ENCODE measurements at regions not wholly inside any gene's neighbourhood (a gene's known extent, or its start where the extent isn't known, plus 50 kb on each side); places are given as distances from the start of the nearest gene placed in this dataset.

DNA sequence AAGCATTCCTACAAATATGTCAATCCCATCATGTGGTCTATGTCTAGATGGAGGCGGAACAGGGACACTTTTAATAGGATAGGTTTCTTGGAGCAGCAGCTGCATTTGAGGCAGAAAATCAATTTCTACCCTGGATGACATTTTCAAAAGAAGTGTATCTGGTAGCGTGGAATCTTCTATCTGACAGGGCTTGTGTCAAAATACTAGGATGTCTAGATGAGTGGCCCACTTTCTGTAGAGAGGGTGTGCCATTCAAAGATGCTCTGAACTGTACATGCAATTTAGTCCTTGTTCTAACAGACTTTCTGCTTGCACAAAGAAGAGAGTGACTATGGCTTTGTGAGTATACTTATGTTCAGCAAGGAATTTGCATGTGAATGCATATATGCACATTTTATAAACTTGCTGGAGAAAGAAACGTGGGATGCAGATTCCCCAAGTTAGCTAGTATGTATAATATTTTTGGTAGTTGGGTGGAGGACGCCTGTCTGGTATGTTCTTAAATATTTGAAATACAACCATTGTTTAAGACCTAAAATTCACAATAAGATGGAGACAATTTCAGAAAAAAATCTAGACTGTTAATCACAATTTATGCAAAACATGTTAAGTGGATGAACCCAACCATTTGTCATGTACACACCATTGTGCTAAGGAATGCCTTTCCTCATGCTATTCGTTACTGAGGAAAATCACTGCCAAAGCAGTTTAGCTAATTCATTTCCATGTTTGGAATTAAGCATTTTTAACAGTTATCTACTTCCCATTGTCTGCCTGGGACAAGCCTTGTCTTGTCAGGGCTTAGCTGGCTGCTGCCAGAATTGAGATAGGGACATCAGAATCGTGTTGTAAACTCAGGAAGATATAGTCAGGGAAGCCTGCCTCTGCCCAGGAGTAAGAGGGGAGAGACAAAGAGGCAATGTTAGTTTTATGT, 129.1 kb upstream of the MEF2C start:
- DNase-seq (ENCODE audit: low read depth in 2 of 2, low spot score in 1 of 2), result no peak

DNA sequence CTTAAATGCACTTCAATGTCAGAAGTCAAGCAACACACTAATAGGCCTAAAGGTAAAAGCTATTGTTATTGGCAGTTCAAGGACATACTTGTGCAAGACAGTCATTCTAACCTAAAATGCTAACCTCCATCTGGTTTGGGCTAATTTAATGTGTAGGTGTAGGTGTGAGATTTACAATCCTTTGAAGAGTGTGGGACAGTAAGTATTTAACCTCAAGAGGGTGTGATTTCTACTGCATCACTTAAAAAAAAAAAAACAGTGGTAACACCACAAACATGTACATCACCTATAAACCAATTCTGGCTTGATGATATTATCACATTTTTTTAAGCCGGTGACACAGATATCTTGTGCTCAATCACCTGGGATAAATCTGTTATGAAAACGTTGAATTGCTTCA, 127.5 kb upstream of the MEF2C start:
- no peak for DNase-seq (ENCODE audit: low read depth in 2 of 2, low spot score in 1 of 2)

DNA sequence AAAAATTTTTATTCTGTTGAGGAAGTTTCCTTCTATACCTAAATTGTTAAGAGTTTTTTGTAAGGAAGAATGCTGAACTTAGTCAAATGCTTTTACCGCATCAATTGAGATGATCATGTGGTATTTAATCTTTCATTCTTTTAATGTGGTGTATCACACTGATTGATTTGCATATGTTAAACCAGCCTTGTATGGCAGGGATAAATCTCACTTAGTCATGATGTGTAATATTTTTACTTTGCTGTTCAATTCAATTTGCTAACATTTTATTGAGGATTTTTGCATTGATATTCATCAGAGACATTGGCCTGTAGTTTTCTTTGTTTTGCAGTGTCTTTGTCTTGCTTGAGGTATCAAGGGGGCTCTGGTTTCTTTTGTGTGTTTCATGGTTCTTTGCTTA, 125.3 kb upstream of the MEF2C start:
- no peak for DNase-seq (ENCODE audit: low read depth in 2 of 2, low spot score in 1 of 2)

- DNase-seq (ENCODE audit: low read depth in 2 of 2, low spot score in 1 of 2), result no peak
Measured at GRCh38 chr5:89005990-89006389, 123.0 kb upstream of the MEF2C start.

DNA sequence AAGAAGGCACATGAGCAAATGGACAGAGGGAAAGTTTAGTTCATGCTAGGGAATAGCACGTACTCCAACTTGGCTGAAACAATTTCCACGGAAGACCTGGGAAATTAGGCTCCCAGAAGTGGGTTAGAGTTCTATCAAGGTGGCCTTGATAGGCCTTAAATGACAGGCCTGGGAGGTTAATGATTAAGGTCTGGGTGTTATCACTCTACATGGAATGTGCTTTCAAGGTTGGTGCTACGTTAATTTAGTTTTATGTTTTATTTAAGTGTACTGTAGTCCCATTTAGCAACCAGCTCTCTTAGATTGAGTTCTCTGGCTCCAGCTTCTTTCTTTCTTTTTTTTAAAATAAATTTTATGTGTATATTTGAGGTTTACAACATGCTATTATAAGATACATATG, 121.4 kb upstream of the MEF2C start:
- no peak for DNase-seq (ENCODE audit: low read depth in 2 of 2, low spot score in 1 of 2)

DNA sequence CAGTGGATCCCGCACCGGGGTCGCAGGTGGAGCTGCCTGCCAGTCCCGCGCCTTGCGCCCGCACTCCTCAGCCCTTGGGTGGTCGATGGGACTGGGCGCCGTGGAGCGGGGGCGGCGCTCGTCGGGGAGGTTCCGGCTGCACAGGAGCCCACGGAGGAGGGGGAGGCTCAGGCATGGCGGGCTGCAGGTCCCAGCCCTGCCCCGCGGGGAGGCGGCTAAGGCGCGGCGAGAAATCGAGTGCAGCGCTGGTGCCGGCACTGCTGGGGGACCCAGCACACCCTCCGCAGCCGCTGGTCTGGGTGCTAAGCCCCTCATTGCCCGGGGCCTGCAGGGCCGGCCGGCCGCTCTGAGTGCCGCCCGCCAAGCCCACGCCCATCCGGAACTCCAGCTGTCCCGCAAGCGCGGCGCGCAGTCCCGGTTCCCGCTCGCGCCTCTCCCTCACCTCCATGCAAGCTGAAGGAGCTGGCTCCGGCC, 120.6 kb upstream of the MEF2C start:
- no peak for DNase-seq (ENCODE audit: low read depth in 2 of 2, low spot score in 1 of 2)

- no peak for DNase-seq (ENCODE audit: low read depth in 2 of 2, low spot score in 1 of 2)
Measured at GRCh38 chr5:88999853-89000252, 116.9 kb upstream of the MEF2C start.

DNA sequence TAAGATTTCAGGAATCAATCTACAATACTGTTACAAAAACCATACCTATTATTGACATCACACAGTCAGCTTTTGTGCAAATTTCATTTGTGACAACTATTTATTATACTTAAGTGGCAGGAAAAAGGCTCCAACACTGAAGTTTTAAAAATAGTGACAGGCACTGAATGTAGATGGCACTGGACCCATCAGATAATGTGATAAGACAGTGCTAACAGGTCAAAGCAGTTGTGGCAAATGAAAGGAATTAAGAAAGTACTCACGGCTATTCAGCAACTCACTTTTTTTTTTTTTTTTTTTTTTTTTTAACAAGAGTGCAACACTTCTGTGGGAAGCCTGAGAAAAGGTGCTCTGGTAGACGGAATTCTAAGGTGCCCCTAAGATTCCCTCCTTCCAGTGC, 115.0 kb upstream of the MEF2C start:
- DNase-seq (ENCODE audit: low read depth in 2 of 2, low spot score in 1 of 2), result no peak

DNA sequence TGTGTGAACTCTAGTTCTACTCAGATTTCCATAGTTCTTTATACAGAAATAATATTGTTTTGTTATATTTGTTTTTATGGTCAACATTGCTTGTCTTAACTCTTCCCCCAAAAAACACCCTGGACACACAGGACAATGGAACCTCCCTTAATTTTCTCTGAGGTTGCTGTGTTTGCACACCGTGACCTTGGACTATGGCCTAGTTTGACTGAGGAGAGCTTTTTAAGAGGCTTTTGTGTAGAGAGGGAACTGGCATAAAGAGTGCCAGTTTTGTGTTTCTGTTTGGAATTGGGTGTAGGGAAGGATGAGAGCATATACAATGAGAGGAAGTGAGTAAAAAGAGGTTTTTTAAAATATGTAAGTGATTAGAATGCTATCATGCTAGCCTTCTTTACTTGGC, 101.1 kb upstream of the MEF2C start:
- DNase-seq (ENCODE audit: low read depth in 2 of 2, low spot score in 1 of 2), result no peak

- DNase-seq (ENCODE audit: low read depth in 2 of 2, low spot score in 1 of 2), result no peak
Measured at GRCh38 chr5:88979726-88980125, 96.7 kb upstream of the MEF2C start.

DNA sequence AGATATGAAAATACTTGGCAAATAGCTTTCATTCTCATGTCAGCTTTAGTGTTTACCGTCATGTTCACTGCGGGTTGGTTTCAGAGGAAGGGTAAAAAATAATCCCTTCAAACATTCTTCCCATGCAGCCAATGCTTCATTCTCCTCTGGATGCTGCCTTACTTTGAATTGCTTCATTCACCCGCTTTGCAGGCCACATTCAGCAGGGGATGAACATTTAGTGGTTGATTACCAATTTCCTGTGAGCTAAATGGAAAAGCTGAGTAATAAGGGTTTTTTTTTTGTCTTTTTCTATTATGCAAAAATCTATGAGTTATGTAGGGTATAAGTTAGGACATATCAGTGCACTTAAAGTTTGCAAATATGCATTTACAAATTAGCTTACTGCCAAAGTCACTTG, 96.3 kb upstream of the MEF2C start:
- DNase-seq (ENCODE audit: low read depth in 2 of 2, low spot score in 1 of 2), result no peak

DNA sequence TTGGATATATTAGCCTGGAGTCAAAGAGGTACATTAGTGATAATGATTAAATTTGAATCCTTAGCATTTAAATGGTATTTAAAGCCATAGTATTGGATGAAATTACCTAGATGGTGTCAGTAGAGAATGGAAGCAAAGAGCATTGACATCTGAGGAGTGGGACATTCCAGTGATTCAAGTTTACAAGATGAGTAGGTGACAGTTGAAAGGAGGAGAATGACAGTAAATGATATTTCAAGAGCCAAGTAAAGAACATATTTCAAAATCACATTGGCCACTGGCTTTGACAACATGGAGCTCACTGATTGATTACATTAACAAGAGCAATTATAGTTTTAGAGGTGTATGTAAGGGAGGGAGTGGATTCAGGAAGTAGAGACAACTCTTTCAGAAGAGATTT, 93.9 kb upstream of the MEF2C start:
- DNase-seq (ENCODE audit: low read depth in 2 of 2, low spot score in 1 of 2), result no peak

DNA sequence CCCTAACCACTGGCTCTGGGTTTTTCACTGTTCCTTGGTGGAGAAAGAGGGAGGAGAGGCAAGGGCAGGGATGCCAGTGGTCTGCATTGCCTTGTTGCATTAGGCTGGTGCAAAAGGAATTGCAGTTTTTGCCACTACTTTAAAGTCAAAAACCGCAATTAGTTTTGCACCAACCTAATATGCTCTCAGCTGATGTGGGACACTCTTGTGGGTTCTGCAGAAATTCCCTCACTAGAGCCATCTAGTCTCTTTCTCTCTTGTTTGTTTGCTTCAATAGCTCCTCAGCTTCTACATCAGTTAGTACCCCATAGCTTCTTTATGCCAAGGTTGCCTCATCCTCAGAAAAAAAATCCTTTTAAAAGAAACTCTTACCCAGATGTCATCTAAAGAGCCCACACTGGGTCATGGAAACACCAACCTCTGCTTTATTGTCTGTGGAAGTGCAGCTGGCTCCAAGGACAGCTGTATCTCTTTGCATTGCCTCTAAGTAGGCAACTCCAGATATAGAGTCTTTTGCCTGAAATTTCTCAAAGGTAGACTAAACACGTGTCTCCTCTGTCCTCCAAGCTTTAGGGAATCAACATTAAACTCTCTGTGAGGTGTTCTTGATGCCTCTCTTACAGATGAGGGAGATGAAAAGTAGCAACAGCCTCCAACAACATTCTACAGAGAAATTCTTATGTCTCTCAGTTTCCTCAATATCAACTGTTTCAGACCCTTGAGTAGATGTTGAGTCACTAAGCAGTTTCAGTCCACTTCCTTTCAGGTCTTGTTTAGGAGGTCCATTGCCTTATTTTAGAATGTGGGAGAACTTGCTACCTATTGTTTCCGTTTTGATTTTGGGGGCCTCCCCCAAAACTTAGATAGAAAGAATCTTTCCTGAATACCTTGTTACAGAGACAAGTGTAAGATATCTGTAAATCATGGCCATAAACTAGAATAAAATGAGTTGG, 84.9 kb upstream of the MEF2C start:
- no peak for DNase-seq (ENCODE audit: low read depth in 2 of 2, low spot score in 1 of 2)

- DNase-seq (ENCODE audit: low read depth in 2 of 2, low spot score in 1 of 2), result no peak
Measured at GRCh38 chr5:88964831-88965230, 81.8 kb upstream of the MEF2C start.

- DNase-seq (ENCODE audit: low read depth in 2 of 2, low spot score in 1 of 2), result no peak
Measured at GRCh38 chr5:88957013-88957412, 74.0 kb upstream of the MEF2C start.

DNA sequence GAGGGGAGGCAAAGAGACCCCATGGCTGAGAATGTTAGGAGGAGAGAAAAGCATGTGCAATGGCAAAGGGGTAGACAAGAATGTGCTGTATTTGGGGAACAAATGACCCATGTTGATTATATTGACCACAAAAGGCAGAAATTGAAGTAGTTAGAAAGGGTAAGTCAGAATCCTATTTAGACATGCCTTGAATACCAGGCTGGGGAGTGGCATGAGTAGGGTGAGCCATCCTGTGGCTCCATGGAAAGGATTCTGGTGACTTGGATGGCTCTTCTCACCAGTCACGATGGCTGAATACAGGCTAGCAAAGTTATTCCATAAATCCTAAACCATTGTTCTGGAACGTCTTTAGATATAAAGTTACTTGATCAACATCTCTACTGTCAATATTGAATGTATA, 73.4 kb upstream of the MEF2C start:
- no peak for DNase-seq (ENCODE audit: low read depth in 2 of 2, low spot score in 1 of 2)

DNA sequence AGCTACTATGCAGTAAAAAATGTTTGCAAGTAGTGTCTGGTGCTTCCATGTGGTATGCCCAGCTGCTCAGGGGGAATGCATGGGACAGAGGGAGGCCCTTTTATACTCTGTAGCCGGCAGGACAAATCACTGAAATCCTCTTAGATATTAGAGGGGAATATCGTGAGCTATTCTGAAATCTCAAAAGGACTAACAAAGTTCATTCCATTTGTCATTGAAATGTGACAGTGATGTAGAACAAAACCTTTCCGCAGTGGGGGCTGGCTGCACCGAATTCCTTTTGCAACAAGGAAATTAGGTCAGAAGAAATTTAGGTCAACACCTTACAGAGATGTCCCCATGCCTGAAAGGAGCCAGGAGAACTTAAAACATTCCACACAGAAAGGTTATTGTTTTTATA, 72.4 kb upstream of the MEF2C start:
- no peak for DNase-seq (ENCODE audit: low read depth in 2 of 2, low spot score in 1 of 2)

DNA sequence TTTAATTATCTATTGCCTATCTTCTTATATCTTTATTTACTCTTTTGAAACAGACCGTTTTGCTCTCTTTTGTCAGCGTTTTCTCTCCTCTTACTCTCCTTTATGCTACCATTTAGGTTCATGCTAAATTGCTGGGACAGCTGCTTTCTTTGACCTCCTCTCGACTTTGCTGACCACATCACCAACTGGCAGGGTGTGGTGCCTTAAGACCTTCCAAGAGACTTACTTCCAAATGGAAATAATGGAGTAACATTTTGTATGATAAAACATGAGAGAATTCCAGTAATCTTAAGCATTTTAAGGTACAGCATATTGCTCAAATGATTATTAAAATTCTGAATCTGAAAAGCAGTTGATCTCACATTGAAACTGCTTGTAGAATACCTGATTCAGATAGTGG, 71.5 kb upstream of the MEF2C start:
- no peak for DNase-seq (ENCODE audit: low read depth in 2 of 2, low spot score in 1 of 2)

GRCh38 chr5:88952996-88953643, 70.1 kb upstream of the MEF2C start:
- DNase-seq (ENCODE audit: low read depth in 2 of 2, low spot score in 1 of 2), result no peak

DNA sequence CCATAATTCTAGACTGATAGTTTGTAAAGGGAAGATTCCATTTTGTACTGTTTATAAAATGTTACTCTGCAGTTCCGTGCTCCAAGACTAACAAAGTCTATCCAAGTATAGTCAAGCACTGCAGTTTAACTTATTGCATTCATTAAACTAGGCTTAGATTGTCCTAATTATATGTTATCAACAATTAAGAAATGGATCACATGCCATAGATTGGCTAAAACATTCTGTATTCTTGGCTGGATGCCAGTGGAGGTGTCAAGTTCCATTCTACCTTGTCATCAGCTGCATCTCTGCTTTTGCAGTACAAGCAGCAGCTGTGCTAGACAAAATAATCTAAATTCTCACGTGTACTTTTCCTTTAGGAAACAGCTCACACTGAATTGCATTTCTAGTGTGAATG, 69.4 kb upstream of the MEF2C start:
- DNase-seq (ENCODE audit: low read depth in 2 of 2, low spot score in 1 of 2), result no peak

DNA sequence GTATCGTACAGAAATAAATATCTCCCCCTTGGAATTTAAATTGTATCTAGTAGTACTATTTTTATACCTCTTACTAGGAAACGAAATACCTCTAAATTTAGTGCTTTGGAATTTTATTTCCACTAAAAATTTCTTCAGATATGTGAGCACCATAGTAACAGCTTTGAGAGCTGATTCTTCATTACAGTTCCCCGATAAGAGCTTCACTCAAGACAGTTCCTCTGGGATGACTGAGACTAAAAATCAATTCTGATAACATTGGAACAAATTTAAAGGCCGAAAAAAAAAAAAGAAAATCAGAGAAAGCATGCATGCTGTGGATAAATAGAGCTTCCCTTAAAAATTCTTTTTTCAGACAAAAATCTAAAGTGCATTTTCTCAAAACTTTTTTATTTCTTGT, 68.5 kb upstream of the MEF2C start:
- DNase-seq (ENCODE audit: low read depth in 2 of 2, low spot score in 1 of 2), result no peak

Data from stimulated activated CD8-positive, alpha-beta memory T cell treated with anti-CD3 and anti-CD28 coated beads, Interleukin-4, amount 100 ng/mL, for 1 hour (primary cell).